ENCODE measurements at regions not wholly inside any gene's neighbourhood (a gene's known extent, or its start where the extent isn't known, plus 50 kb on each side); places are given as distances from the start of the nearest gene placed in this dataset.

DNA sequence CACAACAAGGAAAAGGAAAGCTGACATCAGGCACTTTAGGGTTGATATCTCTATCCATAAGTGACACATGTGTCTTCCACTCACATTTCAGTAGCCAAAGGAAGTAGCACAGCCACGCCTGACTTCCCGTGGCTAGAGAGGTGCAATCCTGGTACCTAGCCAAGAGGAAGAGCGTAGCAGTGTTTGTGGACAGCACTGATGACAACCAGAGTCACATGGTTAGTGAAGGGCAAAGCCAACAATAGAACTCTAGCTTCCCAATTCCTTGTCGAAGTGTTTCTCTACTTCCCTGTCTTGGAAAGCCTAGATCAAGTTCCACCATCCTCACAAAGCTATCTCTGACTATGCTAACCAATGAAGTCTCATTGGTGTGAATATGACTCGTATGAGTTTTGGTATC, 189.2 kb downstream of the RSL24D1 start:
- TF ChIP-seq CTCF (IDR thresholded peaks at IDR 0.05), result no peak
- no peak for TF ChIP-seq RNF2 (IDR thresholded peaks at IDR 0.05; ENCODE audit: borderline replicate concordance, low read depth)
- TF ChIP-seq HDAC2 (IDR thresholded peaks at IDR 0.05), result no peak
- TF ChIP-seq POLR2A (IDR thresholded peaks at IDR 0.05; ENCODE audit: low read length), result no peak
- no peak for TF ChIP-seq GATA3 (IDR thresholded peaks at IDR 0.05; ENCODE audit: borderline replicate concordance)
- TF ChIP-seq HMGXB4 (CRISPR knock-in tag; IDR thresholded peaks at IDR 0.05; ENCODE audit: borderline replicate concordance), result no peak
- TF ChIP-seq JUN (IDR thresholded peaks at IDR 0.05), result no peak
- TF ChIP-seq RFX5 (IDR thresholded peaks at IDR 0.05), result no peak
- TF ChIP-seq SMC3 (IDR thresholded peaks at IDR 0.05), result no peak
- TF ChIP-seq ZSCAN20 (CRISPR knock-in tag; IDR thresholded peaks at IDR 0.05), result no peak
- TF ChIP-seq, protein P1, sequence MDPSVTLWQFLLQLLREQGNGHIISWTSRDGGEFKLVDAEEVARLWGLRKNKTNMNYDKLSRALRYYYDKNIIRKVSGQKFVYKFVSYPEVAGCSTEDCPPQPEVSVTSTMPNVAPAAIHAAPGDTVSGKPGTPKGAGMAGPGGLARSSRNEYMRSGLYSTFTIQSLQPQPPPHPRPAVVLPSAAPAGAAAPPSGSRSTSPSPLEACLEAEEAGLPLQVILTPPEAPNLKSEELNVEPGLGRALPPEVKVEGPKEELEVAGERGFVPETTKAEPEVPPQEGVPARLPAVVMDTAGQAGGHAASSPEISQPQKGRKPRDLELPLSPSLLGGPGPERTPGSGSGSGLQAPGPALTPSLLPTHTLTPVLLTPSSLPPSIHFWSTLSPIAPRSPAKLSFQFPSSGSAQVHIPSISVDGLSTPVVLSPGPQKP (IDR thresholded peaks at IDR 0.05; ENCODE audit: low read depth, low read length), result no peak

Data from A549 (cell line).